Mesodermal cell (in vitro differentiated cells): ENCODE measurements at regions not wholly inside any gene's neighbourhood (a gene's known extent, or its start where the extent isn't known, plus 50 kb on each side); places are given as distances from the start of the nearest gene placed in this dataset.

Source experiments
- H3K27ac ChIP-seq: 2 replicates; pipeline ENCODE4 v1.7.0; 2013; ENCODE audit warnings: mild to moderate bottlenecking, low read depth, low read length, moderate library complexity; ENCODE audit not compliant: severe bottlenecking
- H3K36me3 ChIP-seq: 2 replicates; pipeline ENCODE4 v1.7.1; 2013; ENCODE audit warnings: mild to moderate bottlenecking, low read length, moderate library complexity; ENCODE audit not compliant: control insufficient read depth, insufficient read depth
- H3K4me1 ChIP-seq: one replicate; pipeline ENCODE4 v1.7.1; 2013; ENCODE audit warnings: mild to moderate bottlenecking, low read length; ENCODE audit not compliant: insufficient read depth, control insufficient read depth, poor library complexity, severe bottlenecking
- H3K4me3 ChIP-seq: 2 replicates; pipeline ENCODE4 v1.7.0; 2013; ENCODE audit warnings: low read length, control low read depth, mild to moderate bottlenecking; ENCODE audit not compliant: insufficient read depth, poor library complexity, severe bottlenecking; ENCODE audit errors: extremely low read depth
- H3K9me3 ChIP-seq: 2 replicates; pipeline ENCODE4 v1.7.1; 2013; ENCODE audit warnings: mild to moderate bottlenecking, low read length, moderate library complexity; ENCODE audit not compliant: control insufficient read depth
- WGBS, 2 experiments: methylation state at CpG; one replicate each; pipeline ENCODE4 v1.1.5; 2013; ENCODE audit warnings: missing lambda C conversion rate in 2 of 2; ENCODE audit not compliant: insufficient coverage in 2 of 2; 5-methylcytosine and 5-hydroxymethylcytosine counted together

DNA sequence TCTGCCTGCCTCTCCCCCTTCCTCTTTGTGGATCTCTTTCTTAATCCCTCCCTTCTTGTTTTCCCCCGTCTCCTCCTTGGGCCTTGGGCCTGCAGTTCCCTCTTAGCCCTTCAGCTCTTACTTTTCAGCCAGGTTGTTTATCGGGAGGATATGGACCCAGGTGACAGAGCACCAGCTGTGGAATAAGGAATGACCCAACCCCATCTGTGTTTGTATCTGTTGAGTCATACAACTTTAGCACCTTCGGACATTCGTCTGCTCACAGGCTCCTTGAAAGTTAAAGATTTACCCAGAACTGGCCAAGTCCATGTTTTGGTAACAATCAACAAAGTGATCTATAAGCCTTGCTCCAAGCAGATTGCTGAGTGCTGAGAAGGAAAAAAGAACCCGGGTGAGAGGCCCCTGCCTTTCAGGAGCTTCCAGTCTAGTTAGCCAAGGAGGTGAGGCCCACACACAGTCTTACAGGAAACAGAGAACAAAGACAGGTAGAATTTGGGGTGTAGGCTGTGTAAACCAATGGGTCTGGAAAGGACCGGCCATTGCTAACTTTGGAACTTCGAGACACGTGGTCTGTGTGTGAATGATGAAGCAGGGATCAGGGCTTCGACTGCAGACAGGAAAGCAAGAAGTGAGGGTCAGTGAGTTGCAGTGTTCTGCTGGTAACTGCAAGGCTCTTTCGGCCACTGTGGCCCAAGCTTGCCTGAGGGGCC lies 66.7 kb upstream of the F3 start:
- WGBS, 2 experiments: 66 to 70% methylated on average over 8 of the region's 10 CpGs
- no peaks in the 10 kb centered on the region for H3K36me3 ChIP-seq
- H3K4me3 ChIP-seq: no peak overlapping the region
- no peak overlapping the region for H3K27ac ChIP-seq
- H3K9me3 ChIP-seq: no peaks in the 10 kb centered on the region
- peaks cover 19% of the 10 kb centered on the region for H3K4me1 ChIP-seq

DNA sequence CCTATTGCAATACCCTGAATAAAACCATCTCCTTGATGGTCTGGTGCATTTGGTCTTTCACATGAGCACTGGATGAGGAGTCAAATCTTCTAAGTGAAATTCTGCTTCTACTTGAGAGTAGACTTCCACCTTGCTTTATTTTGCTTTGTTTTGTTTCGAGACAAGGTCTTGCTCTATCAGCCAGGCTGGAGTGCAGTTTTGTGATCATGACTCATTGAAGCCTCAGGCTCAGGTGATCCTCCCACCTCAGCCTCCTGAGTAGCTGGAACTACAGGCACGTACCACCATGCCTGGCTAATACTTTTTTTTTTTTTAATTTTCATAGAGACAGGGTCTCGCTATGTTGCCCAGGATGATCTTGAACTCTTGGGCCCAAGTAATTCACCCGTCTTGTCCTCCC lies 65.8 kb upstream of the F3 start:
- no peaks in the 10 kb centered on the region for H3K36me3 ChIP-seq
- H3K27ac ChIP-seq: no peak overlapping the region
- H3K9me3 ChIP-seq: no peaks in the 10 kb centered on the region
- WGBS, 2 experiments: 92 to 95% methylated on average over 3 to 4 of the region's 4 CpGs
- H3K4me3 ChIP-seq: no peak overlapping the region
- H3K4me1 ChIP-seq: peaks cover 19% of the 10 kb centered on the region

DNA sequence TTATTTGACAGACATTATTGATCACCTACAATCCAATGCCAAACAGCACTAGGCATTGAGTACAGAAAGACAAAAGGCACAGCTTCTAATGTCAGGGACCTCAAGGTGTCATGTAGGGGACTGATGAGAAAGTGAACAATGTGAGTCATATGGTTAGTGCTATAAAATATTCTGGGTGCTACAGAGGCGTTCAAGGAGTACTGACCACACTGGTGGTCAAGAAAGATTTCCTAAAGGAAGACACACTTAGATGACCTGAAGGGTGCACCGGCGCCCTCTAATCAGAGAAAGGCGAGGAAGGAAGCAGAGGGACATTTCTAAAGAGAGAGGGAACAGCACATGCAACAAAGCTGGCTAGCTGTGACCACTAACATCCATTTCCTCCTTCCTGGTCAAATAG lies 64.9 kb upstream of the F3 start:
- Histone ChIP-seq H3K36me3 (no peaks in the 10 kb centered on the region), H3K4me1 (peaks cover 19% of the 10 kb centered on the region), H3K4me3 (no peak overlapping the region), H3K9me3 (no peaks in the 10 kb centered on the region), H3K27ac (no peak overlapping the region)
- 91 to 97% methylated on average over 4 of the region's 4 CpGs for WGBS, 2 experiments

DNA sequence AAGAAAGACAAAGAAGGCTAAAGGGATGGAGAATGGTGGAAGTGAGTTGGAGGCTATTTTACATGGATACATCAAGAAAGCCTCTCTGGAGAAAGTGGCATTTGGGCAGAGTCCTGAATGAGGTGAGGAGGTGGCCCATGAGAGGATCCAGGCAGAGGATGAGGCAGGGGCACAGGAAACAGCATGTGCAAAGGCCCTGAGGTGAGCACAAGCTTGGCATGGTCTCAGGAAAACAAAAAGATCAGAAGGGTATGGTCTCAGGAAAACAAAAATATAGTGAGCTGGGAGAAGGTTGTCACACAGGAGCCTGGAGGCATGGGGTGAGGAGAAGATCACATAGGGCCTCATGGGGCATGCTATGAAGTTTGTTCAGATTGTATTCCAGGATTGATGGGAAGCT lies 62.1 kb upstream of the F3 start:
- Histone ChIP-seq H3K4me1 (peaks cover 7% of the 10 kb centered on the region), H3K9me3 (no peaks in the 10 kb centered on the region), H3K27ac (no peak overlapping the region), H3K36me3 (no peaks in the 10 kb centered on the region), H3K4me3 (no peak overlapping the region)

DNA sequence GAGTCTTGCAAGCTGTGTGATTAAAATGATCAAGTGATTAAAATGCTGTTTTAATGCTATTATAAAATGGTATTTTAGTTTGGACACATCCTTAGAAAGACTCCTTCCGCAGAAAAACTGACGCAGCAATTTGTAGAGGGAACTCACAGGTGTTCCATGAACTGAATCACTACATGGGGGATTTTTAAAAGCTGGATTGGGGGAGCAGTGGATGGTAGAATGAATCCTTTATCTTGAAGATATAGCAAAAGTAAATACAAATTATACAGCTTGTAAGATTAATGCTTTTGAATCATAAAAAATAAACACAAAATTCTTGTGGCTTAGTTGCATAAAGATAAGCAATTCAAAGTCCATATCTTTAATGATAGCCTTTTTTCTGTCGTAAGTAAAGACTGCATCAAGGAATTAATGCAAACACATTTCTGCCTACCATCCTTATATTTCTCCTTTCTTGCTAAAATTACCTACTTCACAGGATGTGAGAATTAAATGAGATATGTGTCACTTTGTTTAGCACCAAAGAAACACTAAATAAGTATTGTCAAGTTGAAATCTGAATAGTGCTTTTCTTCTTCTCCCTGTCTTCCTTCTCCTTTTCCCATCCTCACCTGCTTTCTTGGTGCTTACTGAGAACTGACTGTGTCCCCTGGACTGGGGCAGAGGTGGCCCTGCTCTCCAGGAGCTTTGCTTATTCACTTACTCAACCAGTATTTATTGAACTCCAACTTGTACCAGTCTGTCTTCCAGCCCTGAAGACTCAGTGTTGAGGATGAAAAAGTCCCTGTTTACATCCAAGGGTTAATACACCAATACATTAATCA lies 61.5 kb upstream of the F3 start:
- 83% methylated on average over 1 of the region's 3 CpGs; no CpG with 5 or more reads in 1 of the 2 experiments for WGBS, 2 experiments
- Histone ChIP-seq H3K9me3 (no peaks in the 10 kb centered on the region), H3K27ac (no peak overlapping the region), H3K4me3 (no peak overlapping the region), H3K36me3 (no peaks in the 10 kb centered on the region), H3K4me1 (peaks cover under 1% of the 10 kb centered on the region)

DNA sequence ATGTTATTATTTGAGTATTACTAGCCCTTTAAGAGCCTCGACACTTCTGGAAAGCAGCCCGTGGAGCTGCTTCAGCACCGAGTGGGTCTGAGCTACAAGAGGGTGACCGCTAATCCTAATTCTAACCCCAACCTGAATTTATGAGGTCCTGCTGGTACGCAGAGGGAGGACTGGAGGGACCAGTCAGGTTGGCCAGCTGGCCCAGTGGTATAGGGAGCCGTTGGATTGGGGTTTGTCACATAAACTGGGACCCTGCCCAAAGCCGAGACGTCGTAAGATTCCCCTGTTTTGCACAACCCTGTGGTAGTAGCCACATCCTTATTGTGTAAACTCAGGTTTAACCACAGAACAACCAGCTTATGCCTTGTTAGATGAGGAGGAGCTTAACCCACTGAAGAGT lies 60.8 kb upstream of the F3 start:
- no peak overlapping the region for H3K4me3 ChIP-seq
- 81 to 88% methylated on average over 6 to 9 of the region's 9 CpGs for WGBS, 2 experiments
- H3K9me3 ChIP-seq: no peaks in the 10 kb centered on the region
- H3K4me1 ChIP-seq: peaks cover 2% of the 10 kb centered on the region
- H3K27ac ChIP-seq: no peak overlapping the region
- no peaks in the 10 kb centered on the region for H3K36me3 ChIP-seq

DNA sequence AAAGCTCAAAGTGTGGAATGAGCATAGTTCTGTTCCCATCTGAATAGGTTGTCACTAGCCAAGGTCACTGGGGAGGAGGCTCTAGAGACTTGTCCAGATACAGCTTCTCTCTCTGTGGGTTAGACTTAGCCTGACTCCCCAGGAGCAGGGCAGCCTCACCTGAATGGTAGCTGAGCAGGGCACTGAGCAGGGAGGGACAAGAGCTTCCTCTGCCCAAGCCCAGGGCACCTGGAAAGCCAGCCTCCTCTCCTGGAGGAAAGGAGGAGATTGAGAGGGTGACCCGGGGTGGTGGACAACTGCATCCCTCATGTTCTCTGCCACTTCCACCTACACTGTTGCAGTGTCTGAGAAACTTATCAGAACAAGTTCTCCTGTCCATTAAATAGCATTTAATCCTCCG lies 59.0 kb upstream of the F3 start:
- no peak overlapping the region for H3K27ac ChIP-seq
- no CpG with 5 or more reads among the region's 2 CpGs for WGBS, 2 experiments
- H3K9me3 ChIP-seq: no peaks in the 10 kb centered on the region
- H3K4me1 ChIP-seq: peaks cover 2% of the 10 kb centered on the region
- no peak overlapping the region for H3K4me3 ChIP-seq
- H3K36me3 ChIP-seq: no peaks in the 10 kb centered on the region

DNA sequence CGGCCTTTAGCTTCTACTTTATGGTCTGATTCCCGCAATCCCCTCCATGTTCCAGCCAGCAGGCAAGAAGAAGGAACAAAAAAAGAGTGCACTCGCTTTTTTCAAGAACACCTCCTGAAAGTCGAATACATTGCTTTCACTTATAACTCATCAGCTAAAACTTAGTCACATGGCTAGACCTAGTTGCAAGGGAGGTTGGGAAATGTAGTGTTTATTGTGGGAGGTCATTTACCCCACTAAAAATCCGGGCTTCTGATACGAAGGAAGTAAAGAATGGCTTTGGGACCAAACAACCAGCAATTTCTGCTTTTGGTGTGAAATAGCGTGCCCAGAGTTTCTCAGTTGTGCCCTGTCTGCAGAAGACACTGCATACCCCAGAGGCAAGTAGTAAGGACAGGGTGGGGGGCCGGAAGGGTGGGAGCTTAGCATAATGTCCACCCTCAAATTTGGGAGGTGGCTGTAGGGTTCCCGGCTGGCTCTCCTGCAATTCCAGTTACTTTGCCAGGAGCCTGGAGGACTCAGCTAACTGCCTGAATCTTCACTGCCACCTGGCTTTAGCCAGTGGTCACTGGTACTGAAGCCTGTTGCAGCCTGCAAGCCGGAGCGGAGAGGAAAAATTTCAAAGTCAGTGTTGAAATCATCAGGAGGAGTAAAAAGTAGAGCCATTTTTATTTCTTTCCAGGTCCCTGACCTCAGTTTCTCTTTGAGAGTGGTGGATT lies 57.7 kb upstream of the F3 start:
- no peak overlapping the region for H3K27ac ChIP-seq
- WGBS, 2 experiments: 80 to 90% methylated on average over 7 to 8 of the region's 11 CpGs

DNA sequence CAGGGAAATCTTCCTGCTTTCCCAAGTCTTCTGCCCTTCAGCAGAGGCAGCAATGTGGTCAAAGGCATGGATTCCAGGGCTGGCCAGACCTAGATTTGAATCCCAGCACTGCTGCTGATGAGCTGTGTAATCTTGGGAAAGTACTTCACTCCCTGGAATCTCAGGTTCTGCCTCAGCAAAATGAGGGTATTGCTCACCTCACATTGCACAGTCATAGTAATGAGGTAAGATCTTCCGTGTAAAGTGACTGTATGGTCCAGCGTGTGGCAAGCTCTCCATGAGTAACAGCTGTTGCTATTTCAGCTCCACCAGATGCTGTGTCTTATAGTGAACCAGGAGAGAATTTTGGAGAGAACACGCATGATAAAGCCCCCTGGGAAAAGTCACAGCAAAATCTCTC lies 56.1 kb upstream of the F3 start:
- Histone ChIP-seq H3K36me3 (no peaks in the 10 kb centered on the region), H3K9me3 (no peaks in the 10 kb centered on the region), H3K4me3 (no peak overlapping the region), H3K27ac (no peak overlapping the region), H3K4me1 (peaks cover 2% of the 10 kb centered on the region)
- WGBS, 2 experiments: 93 to 100% methylated on average over 1 to 3 of the region's 3 CpGs

More for the DNA sequence above, 57.7 kb upstream of the F3 start:
- no peaks in the 10 kb centered on the region for H3K9me3 ChIP-seq
- no peak overlapping the region for H3K4me3 ChIP-seq
- peaks cover 2% of the 10 kb centered on the region for H3K4me1 ChIP-seq
- H3K36me3 ChIP-seq: no peaks in the 10 kb centered on the region

DNA sequence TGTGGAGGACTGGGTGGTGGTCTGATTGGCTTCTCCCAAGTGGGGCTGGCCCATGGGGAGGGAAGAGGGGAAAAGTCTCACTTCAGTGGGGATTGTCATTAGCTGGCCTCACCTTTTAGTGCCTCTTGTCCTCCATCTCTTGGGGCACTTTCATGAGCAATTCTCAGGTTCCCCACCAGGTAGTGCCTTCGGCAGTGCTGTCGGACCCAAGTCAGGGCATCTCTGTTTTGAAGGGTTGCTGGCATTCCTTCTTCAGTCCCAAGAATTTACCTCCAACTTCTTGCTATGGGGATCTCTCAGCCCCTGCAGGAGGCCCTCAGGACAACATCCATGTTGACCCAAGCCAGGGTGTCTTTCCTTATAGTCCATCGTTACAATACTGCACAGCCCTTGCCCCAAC lies 54.7 kb upstream of the F3 start:
- no peaks in the 10 kb centered on the region for H3K36me3 ChIP-seq
- H3K27ac ChIP-seq: no peak overlapping the region
- peaks cover 16% of the 10 kb centered on the region for H3K4me1 ChIP-seq
- no peak overlapping the region for H3K4me3 ChIP-seq
- H3K9me3 ChIP-seq: no peaks in the 10 kb centered on the region
- 100% methylated on average over 2 of the region's 3 CpGs for WGBS, 2 experiments
